WI38 (cell line): ENCODE measurements at regions not wholly inside any gene's neighbourhood (a gene's known extent, or its start where the extent isn't known, plus 50 kb on each side); places are given as distances from the start of the nearest gene placed in this dataset.
"Not testable (repeated sequence)": the region's sequence is repeated elsewhere in the genome, so short reads cannot be mapped to it uniquely, and the experiment has no call there.

ENCODE experiments used
- H3K4me3 ChIP-seq: 2 replicates; pipeline ENCODE4 v1.5.1; 2011; ENCODE audit warnings: low read depth, mild to moderate bottlenecking, control low read depth, low read length
- CTCF ChIP-seq: IDR thresholded peaks from 2 replicates; pipeline ENCODE4 v1.5.1; 2012; ENCODE audit warnings: low read depth, mild to moderate bottlenecking, control low read depth, low read length

DNA sequence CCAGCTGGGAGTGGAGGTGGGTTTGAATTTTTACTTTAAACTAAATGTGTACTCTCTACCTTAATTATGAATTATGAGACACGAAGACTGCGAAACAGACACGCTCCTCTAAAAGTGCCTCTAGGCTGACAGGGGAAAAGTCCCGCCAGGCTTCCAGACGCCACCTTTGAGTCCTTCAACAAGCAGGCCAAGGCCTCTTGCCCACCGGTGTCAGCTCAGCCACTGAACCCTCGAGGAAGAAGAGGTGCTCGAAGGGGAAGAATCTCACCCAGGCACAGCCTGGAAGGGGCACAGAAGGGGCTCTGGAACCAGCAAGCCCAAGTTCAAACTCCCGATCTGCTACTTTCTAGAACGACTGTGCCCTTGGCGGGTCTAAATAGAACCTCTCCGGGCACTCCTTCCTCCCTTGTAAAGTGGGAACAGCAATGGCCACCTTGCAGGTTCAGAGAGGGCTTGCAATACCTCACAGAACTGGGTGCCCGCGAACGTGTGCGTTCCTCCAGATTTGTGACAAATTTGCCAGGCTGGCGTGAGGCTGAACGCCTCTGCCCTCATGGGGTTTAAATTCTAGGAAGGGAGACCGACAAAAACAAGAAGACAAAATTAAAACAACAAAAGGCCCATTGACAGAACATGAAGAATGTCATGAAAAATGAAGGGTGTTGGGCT, 158.5 kb upstream of the GRK3 start:
- TF ChIP-seq CTCF: no peak

DNA sequence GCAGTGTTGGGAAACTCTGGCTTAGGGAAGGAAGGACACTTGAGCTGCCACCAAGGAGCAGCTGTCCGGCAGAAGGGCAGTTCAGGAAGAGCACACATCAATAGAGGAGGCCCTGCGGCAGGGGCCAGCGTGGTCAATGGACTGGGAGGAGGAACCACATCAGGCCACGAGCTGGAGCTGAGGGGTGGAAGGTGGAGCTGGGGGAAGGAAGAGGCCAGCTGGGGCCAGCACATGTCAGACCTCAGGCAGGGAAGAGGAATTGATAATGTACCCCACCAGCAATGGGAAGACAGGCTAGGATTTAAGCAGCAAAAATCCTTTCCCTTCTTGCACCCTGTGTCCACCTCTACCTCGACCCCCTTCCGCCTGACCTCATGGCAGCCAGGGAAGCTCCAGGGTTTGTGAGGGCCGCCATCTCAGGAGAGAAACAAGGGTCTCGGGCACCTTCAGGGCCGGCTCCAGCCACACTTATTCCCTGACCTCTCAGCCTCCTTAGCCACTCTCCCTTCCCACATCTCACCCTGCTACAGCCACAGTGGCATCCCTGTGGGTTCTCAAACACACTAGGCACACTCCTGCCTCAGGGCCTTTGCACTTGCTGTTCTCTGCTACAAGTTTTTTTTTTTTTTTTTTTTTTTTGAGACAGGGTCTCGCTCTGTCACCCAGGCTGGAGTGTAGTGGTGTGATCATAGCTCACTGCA, 157.8 kb upstream of the GRK3 start:
- no peak for TF ChIP-seq CTCF
- no peak overlapping the region for H3K4me3 ChIP-seq

More for the DNA sequence above, 158.5 kb upstream of the GRK3 start:
- peak overlapping the region; percentile 65 for H3K4me3 ChIP-seq

GRCh38 chr22:25407226-25407858, 157.1 kb upstream of the GRK3 start:
- no peak overlapping the region for H3K4me3 ChIP-seq
- no peak for TF ChIP-seq CTCF

GRCh38 chr22:25407859-25408229, 156.6 kb upstream of the GRK3 start:
- TF ChIP-seq CTCF: no peak
- H3K4me3 ChIP-seq: no peak overlapping the region

- H3K4me3 ChIP-seq: no peak overlapping the region
- no peak for TF ChIP-seq CTCF
These were observed 155.2 kb upstream of the GRK3 start for GRCh38 chr22:25409240-25409639.

DNA sequence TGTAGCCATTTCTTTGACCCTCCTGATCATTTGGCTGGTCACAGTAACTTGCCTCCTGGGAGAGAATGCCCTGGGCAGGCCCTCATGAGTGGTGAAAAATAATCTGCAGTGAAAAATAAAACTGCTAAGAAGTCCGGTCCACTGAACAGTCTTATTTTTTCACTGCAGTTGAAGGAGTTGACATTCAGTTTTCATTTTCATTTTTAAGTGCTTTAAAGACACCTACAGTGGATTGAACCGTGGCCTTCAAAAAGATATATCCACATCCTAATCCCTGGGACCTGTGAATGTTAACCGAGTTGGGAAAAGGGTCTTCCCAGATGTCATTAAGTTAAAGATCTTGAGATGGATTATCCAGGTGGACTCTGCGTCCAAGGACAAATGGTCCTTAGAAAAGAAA, 153.6 kb upstream of the GRK3 start:
- no peak overlapping the region for H3K4me3 ChIP-seq
- no peak for TF ChIP-seq CTCF

DNA sequence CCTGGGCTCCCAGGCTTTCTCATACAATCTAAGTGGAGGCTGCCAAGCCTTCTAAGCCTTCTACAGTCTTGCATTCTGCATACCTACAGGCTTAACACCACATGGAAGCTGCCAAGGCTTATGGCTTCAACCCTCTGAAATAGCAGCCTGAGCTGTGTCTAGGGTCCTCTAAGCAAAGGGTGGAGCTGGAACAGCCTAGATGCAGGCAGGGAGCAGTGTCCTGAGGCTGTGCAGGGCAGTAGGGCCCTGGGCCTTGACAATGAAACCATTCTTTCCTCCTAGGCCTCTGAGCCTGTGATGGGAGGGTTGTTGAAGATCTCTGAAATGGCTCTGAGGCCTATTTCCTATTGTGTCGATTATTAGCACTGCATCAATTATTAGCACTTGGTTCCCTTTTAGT, 150.9 kb upstream of the GRK3 start:
- no peak for TF ChIP-seq CTCF
- H3K4me3 ChIP-seq: no peak overlapping the region

DNA sequence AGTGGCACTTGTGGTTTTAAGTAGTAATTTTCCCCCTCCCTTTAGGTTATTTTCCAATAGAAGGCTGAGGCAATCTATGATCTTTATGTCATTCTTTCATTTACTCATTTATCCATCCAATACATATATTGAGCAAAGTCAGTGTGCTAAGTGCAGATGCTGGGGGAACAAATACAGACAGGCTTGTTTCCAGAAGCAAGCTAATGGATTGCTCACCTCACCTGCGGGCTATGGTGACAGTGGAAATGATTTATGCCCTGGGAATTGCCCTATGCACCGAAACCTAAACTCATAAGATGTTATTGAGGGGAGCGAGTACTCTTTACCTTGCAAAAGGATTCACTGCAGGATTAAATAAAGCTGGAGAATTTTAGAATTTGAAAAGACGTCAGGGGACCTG, 148.7 kb upstream of the GRK3 start:
- not testable (repeated sequence) for H3K4me3 ChIP-seq

DNA sequence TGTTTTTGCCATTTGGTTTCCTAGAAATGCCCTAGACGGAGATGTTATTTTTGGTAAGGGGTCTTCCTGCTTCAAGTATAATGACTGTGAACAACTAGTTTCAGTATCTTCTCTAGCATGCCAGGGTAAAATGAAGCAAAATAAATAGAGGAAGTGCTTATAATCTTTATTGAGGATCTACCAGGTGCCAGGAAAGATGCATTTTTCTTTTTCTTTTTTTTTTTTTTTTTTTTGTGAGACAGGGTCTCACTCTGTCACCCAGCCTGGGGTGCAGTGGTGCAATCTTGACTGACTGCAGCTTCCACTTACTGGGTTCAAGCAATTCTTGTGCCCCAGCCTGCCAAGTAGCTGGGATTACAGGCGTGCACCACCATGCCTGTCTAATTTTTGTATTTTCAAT, 146.6 kb upstream of the GRK3 start:
- H3K4me3 ChIP-seq: not testable (repeated sequence)
